ENCODE measurements at regions not wholly inside any gene's neighbourhood (a gene's known extent, or its start where the extent isn't known, plus 50 kb on each side); places are given as distances from the start of the nearest gene placed in this dataset.
"Not testable (repeated sequence)": the region's sequence is repeated elsewhere in the genome, so short reads cannot be mapped to it uniquely, and the experiment has no call there.

GRCh38 chr14:35988972-35989690 is 163.0 kb downstream of the BRMS1L start:
- DNase-seq (ENCODE audit: low read depth, low spot score): no peak

GRCh38 chr14:35988550-35988949 is 162.4 kb downstream of the BRMS1L start:
- no peak for DNase-seq (ENCODE audit: low read depth, low spot score)

DNA sequence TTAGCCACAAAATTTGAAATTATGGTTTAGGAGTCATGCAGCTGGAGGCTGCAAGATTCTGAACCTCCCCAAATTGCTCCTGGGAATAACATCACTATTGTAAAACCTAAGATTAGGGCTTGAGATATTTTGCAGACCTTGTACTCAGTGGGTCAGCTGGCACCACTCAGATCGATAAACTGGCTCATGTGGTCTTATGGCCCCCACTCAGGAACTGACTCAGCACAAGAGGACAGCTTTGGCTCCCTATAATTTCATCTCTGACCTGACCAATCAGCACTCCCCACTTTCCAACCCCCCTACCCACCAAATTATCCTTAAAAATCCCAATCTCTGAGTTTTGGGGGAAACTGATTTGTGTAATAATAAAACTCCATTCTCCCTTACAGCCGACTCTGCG is 161.6 kb downstream of the BRMS1L start:
- DNase-seq (ENCODE audit: low read depth, low spot score): no peak

DNA sequence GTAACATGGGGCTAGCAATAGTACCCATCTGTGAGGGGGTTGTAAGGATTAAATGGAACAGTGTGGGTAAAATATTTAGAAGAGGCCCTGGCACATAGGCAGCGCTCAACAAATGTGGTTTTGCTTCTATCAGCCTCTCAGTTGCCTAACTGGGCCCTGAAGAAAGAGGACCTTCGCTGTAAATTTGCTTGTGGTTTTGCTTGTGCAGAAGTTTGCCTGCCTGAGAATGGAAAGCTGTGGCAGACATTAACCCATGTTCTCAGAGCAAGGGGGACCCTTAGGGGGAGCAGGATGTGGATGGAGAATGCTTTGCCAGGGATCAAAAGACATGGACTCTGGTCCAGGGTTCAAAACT is 160.1 kb downstream of the BRMS1L start:
- DNase-seq (ENCODE audit: low read depth, low spot score): no peak

- no peak for DNase-seq (ENCODE audit: low read depth, low spot score)
Observed at GRCh38 chr14:35985474-35986218, 159.5 kb downstream of the BRMS1L start.

DNA sequence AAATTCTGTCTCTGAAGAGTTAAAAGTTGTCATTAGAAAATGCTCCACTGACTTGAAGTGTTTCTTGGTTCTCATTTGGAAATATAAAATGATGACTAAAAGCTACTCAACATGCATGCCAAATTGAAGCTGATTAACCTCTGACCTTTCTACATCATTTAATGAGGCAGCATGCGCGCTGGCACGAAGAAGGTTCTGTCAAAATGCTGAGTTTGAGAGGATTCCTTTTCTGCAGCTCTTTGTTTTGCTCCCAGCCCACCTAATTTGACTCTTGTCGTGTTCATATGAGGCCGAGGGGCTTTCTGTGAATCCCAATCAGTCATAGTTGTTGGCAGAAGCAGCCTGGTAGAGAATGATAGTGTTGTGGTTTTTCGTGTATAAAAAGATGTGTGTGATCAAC is 153.4 kb downstream of the BRMS1L start:
- no peak for DNase-seq (ENCODE audit: low read depth, low spot score)

DNA sequence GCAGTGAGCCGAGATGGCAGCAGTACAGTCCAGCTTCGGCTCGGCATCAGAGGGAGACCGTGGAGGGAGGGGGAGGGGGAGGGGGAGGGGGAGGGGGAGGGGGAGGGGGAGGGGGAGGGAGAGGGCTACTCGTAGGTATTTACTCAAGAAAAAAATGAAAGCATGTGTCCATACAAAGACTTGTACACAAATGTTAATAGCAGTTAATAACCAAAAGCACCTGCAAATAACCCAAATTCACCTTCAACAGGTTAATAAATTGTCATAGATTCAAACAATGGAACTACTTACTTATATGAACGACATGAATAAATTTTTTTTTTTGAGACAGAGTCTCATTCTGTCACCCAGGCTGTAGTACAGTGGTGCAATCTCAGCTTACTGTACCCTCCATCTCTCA is 152.4 kb downstream of the BRMS1L start:
- DNase-seq (ENCODE audit: low read depth, low spot score): no peak

DNA sequence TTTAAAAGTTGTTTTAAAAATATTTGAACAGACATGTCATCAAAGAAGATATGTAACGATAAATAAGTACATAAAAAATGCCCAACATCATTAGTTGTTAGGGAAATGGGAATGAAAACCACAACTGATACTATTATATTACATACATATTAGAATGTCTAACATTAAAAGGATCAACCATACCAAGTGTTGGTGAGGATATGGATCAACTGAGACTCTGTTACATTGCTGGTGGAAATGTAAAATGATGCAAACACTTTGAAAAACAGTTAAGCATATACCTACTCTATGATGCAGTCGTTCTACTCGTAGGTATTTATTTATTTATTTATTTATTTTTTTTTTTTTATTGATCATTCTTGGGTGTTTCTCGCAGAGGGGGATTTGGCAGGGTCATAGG is 149.7 kb downstream of the BRMS1L start:
- no peak for DNase-seq (ENCODE audit: low read depth, low spot score)

GRCh38 chr14:35973770-35974169 is 147.6 kb downstream of the BRMS1L start:
- no peak for DNase-seq (ENCODE audit: low read depth, low spot score)

GRCh38 chr14:35971965-35972630 is 146.0 kb downstream of the BRMS1L start:
- DNase-seq (ENCODE audit: low read depth, low spot score): no peak

DNA sequence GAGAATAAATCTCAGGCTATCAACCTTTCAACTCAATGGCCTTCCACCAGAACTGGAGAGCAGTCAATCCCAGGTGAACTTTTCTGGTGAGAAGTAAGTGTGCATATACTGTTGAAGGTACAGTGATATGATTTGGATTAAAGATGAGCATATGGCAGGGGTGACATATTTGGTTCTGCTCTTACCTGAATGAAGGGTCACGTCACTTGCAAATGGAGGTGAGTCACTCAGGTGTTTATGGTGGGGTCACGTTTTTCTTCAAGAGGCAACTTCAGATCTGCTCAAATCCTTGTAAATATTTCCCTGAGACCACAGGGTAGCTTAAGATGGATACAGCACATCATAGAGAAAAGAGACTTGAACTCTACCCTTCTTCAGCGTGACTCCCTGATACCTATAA is 143.2 kb downstream of the BRMS1L start:
- DNase-seq (ENCODE audit: low read depth, low spot score): no peak

- no peak for DNase-seq (ENCODE audit: low read depth, low spot score)
Observed at GRCh38 chr14:35965400-35965799, 139.3 kb downstream of the BRMS1L start.

DNA sequence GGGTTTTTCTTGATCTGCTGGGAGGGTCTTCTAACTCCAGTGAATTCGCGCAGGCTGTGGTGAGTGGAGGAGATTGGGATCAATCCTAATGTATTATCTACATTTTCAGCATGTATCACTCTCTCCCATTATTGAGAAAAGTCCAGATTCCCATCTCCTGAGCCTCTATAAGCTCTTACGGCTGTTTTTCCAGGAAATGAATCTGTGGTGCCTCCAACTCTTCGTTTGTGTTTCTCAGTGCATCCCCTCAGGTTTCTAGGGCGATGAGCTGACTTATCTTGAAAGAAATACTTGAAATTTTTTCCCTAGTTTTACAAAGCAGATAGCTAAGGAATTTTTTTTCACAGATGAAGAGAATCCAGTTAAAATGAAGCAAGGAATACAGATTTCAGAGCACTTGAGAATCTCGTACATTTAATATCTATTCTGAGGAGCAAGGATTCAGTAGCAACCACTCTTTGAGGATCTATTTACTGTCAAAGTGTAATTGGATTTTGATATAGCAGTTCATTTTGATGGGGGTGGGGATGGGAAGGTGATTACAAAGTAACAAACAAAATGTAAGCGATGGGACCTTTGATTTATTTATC is 138.7 kb downstream of the BRMS1L start:
- no peak for DNase-seq (ENCODE audit: low read depth, low spot score)

DNA sequence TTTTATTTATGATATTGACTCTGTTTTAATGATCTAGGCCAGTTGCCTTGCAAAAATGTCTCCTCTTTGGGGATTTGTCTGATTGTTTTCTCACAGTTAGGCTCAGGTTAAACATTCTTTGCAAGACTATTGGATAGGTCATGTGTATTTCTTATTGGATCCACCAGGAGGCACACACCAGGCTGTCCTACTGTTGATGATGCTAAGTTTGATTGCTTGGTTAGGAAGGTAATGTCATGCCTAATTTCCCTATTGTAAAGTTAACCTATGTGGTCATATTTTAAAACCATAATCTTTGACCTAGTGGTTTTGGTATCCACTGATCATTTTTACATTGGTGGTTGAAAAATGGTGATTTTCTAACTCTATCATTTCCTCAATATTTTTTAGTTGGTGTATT is 137.1 kb downstream of the BRMS1L start:
- DNase-seq (ENCODE audit: low read depth, low spot score): no peak

GRCh38 chr14:35961697-35962274 is 135.6 kb downstream of the BRMS1L start:
- DNase-seq (ENCODE audit: low read depth, low spot score): no peak

DNA sequence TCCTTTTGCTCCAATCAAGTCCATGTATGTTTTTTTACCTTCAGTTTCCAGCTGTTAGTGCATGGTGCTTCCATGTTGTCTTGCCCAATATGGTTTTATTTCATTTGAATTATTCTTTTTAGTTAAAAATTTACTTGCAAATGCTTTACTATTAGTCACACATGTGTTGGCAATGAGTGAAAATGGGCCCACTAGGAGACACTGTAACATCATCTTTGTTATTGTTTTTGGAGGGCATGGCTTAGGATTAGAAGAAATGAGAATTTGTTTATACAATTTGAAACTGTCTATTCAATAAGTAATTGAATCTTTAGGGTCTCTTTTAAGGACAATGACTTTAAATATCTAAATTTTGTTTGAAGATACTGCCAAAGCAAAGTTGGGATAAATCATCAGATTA is 133.7 kb downstream of the BRMS1L start:
- no peak for DNase-seq (ENCODE audit: low read depth, low spot score)

- no peak for DNase-seq (ENCODE audit: low read depth, low spot score)
Observed at GRCh38 chr14:35958499-35958898, 132.4 kb downstream of the BRMS1L start.

GRCh38 chr14:35956376-35957085 is 130.4 kb downstream of the BRMS1L start:
- DNase-seq (ENCODE audit: low read depth, low spot score): no peak

DNA sequence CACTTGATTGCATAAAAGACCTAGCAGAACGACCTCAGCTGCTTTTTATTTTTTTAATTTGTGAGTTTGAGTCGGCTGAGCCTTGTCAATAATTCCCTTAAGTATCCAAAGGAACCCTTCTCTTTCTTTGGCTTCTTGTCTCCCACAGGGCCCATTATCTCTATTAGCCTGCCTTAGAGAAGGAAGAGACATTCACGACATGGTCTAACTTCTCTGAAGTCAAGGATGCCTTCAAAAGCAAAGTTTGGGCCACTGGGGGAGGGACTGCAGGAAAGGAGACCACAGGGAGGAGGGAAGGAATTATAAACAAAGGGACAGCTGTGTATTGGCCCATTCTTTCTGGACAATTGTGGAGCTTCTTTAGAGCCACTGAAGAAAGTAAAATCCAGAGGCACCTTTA is 126.4 kb downstream of the BRMS1L start:
- no peak for DNase-seq (ENCODE audit: low read depth, low spot score)

DNA sequence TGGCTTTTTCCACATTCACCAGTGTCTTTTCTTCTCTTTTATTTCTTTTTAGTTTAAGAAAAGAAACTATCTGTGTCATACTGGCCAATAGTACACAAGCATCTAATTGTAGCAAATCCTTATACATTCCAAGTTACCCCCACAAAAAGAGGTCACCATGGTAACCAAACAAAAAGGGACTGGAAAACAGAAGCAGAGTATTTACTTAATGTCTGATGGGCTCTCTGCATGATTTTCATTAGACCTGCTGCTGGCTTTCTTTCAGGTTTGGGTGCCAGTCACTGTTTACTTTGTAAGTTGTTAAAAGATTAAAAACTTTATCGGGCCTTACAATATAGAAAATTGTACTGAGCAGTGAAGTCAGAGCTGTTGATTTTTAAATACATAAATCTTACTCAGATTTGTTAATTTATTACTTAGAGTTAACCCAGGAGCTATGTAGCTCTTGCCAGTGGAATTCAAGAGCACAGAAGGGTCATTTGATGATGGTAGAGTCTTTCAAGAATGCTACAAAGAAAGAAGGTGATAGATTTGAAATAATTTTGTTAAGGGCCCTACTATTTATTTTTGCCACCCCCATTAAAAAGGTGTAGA is 123.9 kb downstream of the BRMS1L start:
- no peak for DNase-seq (ENCODE audit: low read depth, low spot score)

- not testable (repeated sequence) for DNase-seq (ENCODE audit: low read depth, low spot score)
Observed at GRCh38 chr14:35947983-35948382, 121.8 kb downstream of the BRMS1L start.

All from activated CD4-positive, CD25-positive, alpha-beta regulatory T cell treated with anti-CD3 and anti-CD28 coated beads, Interleukin-2, amount 50 U/mL, for 16 hours (primary cell).